GM18909 (cell line): ENCODE measurements at regions not wholly inside any gene's neighbourhood (a gene's known extent, or its start where the extent isn't known, plus 50 kb on each side); places are given as distances from the start of the nearest gene placed in this dataset.

Experiments
- ATAC-seq: cut with Tn5 transposase; IDR thresholded peaks from one replicate; pipeline ENCODE4 v1.9.1; 2021; ENCODE audit warnings: mild to moderate bottlenecking; ENCODE audit not compliant: unreplicated experiment, poor library complexity

DNA sequence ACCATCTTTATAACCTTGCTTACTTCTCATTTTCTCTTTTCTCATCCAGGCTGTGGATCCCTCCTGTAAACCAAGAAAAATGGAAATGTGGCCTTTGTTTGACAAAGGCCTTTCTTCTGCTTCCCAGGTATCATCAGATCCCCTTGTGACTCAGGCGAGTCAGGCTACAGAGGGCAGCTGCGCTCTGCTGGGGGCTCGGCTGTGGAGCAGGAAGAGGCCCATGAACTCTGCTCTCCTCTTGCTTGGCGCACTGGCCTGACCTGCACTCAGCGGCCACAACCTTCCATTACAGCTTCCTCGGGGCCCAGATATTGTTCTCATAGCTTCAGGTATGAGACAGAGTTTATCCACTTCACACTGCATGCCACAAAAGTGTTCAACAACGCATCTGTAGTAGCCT, 457.6 kb upstream of the COBL start:
- no peak for ATAC-seq

DNA sequence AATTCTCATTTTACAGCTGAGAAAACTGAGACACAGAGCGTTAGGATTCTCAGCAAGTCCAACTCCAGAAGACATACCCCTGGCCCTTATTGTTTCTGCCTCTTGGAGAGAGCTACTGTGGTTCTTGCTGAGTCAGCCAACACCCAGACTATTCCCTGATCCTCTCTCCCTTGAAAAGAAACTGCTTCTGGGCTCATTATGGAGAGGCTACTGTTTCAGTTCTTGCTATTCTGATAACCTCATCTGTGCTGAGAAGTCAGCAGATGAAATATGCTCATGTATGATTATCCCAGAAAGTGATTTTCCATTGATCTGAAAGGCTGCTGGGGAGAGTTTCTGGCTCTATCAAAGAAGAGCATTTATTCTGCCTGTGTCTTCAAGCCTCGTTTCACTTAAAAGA, 455.6 kb upstream of the COBL start:
- ATAC-seq, result no peak

DNA sequence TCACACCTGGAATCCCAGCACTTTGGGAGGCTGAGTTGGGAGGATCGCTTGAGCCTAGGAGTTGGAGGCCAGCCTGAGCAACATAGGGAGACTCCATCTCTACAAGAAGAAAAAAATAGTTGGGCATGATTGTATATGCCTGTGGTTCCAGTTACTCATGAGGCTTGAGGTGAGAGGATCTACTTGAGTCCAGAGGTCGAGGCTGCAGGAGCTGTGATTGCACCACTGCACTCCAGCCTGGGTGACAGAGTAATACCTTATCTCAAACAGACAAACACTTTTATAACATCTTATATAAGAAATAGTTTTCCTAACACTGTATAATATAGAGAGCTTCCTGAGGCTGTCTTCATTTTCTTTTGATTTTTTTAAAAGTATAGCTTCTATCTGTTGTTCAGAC, 448.4 kb upstream of the COBL start:
- no peak for ATAC-seq

DNA sequence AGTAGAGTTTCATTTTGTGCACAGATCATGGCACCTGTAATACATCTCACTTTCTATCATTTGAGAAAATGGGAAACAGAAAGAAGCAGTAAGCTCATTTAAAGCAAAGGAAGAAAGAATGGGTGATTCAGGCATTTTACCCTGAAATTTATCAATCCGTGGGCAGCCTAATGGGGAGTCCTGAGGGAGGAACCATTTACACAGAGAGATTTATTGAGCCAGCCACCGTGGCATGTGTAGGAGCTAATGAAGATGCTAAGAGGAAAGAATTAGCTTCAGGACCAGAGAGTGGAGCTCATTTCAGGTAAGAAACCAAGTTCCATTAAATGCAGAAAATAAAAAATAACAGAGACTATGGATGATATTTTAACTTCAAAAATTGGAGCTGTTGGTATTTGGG, 443.4 kb upstream of the COBL start:
- ATAC-seq, result no peak

DNA sequence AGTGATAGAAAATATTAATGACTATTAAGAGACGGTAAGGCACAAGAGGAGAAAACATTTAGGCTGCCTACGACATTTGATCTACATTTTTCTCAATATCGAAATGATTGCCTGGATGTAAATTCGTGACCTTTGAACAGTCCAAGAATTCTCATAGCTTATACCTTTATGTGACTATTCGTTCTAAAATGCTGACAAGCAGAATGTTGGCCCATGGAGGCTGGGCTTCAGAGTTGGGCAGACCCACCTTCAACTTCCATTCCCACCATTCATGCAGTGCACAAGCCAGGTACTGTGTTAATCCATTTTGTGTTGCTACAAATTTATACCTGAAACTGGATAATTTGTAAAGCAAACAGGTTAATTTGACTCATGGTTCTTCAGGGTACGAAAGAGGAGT, 441.4 kb upstream of the COBL start:
- ATAC-seq, result no peak

DNA sequence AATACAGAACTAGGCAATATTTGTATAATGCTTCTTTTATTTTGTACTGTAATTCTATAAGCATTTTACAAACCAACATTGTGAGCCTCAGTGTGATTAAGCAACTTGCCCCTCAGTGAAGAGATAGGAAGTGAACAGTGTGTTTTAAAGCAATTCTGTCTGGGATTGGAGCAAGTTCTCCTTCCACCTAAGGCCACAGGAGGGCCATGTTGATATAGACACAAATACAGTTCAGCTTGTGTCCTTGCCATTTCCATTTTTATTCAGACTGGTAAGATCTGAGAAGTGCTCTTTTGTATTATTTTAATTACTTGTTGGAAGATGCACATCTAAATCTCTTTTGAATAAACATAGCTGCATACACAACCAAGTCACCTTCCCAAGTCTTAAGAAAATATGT, 416.3 kb upstream of the COBL start:
- ATAC-seq, result no peak

DNA sequence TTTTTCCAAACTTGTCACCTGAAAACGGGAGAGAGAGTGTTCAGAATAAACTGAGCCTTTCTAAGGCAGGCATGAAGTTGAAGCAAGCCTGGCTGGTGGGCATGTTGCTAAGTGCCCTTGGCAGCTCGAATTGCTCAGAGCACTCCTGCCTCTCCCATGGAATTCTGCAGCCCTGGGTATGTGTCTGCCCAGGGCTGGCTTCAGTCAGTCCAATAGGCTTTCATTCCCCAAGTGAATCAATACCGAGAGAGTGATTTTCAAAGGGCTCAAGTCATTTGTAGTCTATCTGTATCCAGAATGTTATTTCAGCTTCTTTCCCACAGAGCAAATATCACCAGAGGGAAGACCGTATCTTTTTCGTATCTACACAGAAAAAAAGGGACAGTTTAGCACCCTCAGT, 415.5 kb upstream of the COBL start:
- ATAC-seq, result no peak

DNA sequence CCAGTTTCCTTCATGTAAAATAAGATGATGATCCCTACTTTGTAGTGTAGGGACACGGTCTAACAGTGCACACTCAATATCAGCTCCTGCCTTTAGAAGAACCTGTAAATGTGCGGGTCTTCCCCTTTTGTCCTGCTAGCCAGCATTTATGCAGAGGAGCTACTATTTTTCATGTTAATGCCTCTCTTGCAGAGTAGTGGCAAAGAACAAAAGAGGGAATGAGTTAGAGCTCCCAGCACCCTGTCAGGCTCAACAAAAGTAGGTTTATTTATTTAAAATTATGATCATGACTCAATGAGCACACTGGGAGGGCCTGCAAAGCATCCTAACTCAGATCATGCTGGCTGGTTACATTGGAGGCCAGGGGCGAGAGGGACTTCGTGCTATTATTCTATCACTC, 414.5 kb upstream of the COBL start:
- no peak for ATAC-seq

DNA sequence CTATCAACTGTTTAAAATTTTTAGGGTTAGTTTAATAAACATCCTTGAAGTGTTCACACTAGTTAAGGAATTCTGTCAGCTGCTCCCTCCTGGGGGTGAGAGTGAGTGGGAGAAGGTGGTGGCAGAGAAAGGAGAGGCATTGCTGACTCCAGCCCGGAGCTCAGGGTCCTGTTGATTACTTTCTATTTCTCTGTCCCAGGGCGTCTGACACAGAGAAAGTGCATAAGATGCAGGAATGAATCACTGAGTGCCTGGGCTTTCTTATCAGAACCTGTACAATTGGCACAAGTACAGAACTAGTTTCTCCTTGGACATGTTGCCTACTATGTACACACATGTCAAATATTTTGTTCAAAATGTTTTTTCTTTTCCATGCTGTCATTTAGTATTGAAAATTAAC, 410.8 kb upstream of the COBL start:
- no peak for ATAC-seq

DNA sequence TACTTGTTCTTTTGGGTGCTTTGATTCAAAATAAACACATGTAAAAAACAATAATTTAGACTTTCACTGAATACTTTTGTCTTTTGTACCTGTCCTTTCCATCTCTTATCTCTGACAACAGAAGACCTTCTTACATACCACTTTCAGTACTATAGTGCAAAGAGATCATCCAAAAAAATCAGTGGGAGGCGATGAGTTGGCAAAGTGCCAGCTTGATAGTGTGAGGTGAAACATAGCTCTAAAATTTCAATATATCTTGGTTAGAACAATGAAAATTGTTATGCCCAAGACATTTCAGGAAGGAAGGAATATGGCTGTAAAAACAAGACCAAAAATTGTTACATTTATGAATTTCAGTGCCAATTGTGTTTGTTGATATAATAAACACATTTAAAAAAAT, 390.2 kb upstream of the COBL start:
- ATAC-seq, result no peak

DNA sequence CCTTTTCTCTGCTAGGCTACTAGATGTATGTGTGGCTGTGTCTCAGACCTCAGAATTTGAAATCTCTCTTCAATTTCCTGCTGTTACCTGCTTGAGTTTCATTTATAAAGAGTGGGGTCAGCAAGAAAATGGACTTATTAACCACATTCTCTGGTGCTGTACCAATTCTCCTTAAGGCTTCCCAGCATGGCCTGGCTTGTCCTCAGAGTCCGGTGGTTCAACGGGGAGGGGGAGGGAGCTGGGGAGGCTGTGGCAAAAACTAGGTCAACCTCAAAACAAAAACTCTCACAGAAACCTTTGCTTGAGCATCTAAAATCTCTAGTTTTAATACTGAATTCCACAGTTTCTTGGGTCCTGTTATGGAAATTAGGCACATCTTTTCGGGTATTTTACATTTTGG, 389.1 kb upstream of the COBL start:
- no peak for ATAC-seq

DNA sequence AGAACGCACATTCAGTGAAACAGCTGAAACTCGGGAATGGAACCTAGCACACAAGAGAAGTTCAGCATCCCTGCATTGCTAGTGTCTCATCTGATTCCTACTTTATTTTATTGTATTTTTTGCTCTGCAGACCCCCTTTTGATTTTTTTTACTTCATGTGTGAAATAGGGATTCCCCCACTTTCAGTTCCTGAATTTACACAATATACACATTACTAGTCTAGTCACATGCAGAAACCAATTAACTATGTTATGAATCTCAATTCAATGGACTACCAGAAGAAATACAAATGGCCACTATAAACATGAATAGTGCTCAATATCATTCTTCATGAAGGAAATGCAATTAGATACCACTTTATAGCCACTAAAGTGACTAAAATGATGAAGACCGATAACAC, 386.1 kb upstream of the COBL start:
- no peak for ATAC-seq

DNA sequence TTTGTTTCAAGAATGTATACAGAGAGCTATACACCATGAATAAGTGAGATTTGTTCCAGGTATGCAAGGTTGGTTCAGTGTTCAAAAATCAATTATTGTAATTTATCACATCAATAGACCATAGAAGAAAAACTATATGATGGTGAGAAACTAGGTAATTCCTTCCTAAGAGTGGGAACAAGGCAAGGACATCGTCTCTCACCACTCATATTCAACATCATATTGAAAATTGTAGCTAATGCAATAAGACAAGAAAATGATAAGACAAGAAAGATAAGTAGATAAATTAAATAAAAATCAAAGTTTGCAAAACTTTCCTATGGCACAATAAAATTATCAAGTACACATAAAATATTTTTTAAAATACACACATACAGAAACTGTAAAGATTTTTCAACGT, 385.3 kb upstream of the COBL start:
- no peak for ATAC-seq

DNA sequence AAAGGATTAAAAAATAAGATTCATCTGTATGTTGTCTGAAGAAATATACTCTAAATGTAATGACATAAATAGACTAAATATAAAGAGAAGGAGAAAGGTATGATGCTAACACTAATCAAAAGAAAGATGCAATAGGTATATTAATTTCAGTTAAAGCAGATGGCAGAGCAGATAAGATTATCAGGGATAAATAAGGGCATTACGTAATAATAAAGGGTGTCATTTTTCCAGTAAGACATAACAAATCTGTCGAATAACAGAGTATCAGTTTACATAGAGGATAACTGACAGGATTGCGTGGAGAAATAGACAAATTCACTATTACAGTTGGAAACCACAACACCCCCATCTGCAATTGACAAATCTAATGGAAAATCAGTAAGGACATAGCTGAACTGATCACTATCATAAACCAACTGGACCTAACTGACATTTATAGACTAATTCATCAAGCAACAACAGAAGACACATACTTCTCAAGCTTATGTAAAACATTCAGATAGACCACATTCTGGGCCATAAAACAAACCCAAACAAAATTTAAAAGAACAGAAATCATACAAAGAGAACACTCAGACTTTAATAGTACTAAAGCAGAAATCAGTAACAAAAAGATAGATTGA, 384.1 kb upstream of the COBL start:
- ATAC-seq, result no peak

DNA sequence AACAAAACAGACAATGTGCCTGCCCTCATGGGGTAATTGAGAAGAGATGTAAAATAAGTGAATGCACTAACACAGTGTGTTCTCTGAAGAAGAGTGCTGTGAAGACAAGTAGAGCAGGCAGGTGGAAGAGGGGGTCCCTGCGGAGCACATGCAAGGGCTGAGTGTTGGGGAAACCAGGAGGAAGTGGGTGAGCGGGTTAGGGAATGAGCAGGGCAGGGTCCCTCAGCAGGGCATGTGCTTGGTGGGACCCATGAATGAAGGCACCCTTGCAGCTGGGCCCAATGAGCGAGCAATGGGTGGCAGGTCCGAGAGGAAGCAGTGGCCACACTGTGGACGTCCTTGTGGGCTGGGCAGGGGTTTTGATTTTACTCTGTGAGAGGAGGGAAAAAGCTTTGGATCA, 376.6 kb upstream of the COBL start:
- no peak for ATAC-seq

DNA sequence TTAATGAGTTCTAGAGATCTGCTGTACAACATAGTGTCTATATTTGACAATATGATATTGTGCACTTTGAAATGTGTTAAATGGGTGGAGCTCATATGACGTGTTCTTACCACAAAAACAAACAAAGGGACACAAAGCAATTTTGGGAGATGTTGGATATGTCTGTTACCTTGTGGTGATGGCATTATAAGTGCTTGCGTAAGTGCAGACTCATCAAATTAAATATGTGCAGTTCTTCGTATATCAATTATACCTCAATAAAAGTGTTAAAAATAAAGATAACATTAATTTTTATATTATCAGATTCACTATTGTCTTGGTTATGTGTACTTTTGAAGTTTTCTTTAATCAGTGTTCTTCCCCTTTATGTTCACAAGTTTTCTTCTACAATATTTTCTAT, 372.9 kb upstream of the COBL start:
- no peak for ATAC-seq

DNA sequence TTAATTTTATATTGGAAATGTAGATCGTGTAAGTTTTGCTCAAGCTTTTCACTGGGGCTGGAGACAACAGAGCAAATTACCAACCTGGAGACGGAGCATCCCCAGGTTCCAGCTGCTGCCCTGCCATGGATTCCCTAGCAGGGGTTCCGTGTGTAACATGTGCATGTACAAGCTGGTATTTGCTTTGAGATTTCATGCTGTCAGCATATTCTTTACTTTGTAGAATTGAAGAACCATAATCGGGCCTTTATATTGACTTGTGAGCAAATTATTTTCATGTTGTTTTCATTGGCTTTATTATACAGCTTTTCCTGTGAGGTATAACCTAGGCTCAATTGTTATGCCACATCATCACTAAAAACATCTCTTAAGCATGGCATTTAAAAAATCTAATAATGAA, 369.2 kb upstream of the COBL start:
- ATAC-seq, result no peak

DNA sequence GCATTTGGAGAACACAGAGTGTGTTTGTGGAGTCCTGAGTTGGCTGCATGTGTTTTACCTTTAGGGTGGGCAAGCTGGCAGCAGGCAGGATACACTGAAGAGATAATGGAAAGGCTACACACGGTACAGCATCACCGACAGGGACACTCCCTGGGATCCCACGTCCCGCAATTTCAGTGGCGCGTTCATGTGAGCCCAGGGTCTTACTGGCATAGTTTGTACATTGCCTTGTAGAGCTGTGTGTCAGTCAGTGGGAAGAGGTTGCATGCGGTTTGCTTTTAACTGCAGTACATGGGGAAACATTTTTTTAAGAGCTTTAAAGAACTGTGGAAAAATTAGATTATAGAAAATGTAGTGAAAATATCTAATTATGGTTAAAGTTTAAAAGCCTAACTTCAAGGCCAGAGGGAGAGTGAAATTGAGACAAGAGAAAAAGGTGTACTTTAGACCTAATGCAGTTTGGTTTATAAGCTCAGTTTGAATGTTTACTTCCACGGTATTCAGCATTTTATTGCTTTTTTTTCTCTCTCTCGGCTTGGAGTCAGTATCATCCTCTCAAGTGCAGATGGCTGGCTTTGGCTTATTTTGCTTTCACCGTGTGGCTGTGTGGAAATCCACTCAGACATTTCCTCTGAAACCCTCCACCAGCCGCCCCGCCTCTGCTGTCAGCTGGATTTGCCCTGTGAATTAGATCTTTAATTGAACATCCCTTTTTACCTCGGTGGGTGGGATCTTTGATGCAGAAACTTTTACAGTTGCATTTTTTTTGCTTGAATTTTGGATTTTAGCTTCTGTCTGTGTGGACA, 364.2 kb upstream of the COBL start:
- no peak for ATAC-seq

DNA sequence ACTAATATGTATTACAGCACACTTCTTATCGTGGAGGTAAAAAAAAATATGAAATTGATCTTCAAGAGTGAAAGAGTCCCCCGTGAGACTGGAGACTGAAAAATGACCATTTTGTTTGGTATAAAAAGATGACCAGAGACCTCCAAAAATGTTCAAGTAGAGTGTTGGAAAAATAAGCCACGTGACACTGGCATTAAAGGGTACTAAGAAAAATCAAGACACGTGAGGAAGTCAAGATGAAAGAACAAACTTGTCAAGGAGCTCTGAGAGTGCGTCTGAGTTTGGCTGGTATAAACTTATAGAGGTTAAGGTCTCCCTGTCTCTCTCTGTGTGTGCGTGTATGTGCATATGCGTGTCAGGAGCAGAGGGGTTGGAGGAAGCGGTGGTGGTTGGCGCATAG, 362.7 kb upstream of the COBL start:
- ATAC-seq, result no peak

DNA sequence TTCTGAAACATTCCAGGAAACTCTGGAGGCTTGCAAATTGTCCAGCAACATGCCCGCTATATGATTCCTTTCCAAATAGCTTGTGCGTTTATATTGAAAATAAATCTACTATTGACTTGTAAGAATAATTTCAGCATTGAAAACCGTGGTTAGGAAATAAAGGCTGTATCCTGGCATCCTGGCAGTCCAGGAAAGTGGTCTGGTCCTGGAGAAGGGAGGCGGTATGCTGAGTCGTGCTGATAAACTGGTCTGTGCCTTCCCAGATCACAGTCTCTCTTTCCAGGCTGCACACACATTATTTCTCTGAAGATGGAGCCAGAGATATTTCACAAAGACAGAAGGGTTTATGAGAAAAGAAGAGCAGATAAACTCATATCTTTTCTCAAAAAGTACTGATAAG, 350.1 kb upstream of the COBL start:
- ATAC-seq, result no peak

DNA sequence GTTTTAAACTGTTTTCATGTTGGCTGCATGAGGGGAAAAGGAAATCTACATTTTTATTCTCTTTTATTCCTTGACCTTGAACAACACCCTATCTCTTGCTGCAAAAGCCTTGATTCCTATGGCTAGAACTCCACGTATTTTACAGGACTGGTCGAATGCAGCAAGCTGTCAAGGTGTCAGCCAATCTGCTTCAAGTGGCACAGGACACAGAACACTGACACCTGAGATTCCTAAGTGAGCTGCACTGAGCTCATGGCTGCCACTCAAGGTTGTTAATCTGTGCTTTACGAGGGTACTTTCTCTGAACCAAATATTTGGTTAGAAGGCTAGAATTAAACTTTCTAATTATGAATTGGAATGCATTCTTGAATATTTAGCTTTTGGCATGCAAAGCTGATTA, 349.7 kb upstream of the COBL start:
- no peak for ATAC-seq

DNA sequence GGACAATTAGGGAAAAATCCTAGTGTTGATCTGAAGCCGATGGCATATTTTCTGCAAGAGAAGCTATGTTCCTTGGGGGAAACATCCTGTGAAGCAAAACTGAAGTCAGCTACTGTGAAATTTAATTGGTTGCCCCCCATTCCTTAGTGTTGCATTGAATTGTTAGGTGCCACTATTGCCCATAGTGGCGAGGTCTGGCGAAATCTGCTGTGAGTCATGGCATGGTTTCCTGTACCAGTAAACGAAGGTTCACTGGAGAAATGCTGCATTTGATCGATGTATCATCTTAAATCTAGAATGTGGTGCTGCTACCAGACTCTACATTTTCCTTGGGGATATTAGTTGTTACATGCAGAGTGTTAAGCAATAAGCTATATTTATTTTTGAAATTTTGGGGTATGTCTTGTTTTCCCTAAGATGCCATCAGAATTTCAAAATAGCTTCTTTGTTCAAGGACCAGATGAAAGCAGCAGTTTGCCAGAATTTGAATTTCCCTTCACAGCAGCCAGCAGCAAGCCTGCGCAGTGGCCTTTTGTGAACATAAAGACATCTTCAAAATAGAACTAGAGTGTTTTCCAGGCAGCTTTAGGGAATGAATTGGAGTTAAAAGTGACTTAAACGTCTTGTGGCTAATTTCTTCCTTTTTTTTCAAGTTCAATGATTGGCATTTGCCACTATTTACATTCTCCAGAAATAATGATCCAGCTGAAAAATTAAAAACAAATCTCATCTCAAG, 348.6 kb upstream of the COBL start:
- no peak for ATAC-seq
